Thoracic aorta (tissue), 2 donors: ENCODE measurements at regions not wholly inside any gene's neighbourhood (a gene's known extent, or its start where the extent isn't known, plus 50 kb on each side); places are given as distances from the start of the nearest gene placed in this dataset.

Source experiments
- ATAC-seq: fragments of 150-250 bp; one replicate; pipeline ENCODE4 v1.8.0; 2017; ENCODE audit warnings: low read depth; ENCODE audit not compliant: insufficient number of reproducible peaks, low FRiP score
- DNase-seq: peaks from one replicate; pipeline ENCODE4 v3.0.0-alpha.2; 2020; ENCODE audit warnings: low spot score
- H3K27ac ChIP-seq, 2 donors: fragments of 200-600 bp; sonication (generic); 1 replicate in 1 of 2; 2 replicates in 1 of 2; pipeline ENCODE4 v1.5.1; 2016; ENCODE audit warnings: mild to moderate bottlenecking in 2 of 2, moderate library complexity in 2 of 2
- H3K27me3 ChIP-seq: fragments of 200-600 bp; sonication (generic); replicated peaks from 2 replicates; pipeline ENCODE4 v1.6.0; 2016; ENCODE audit warnings: mild to moderate bottlenecking; ENCODE audit not compliant: insufficient read depth
- H3K36me3 ChIP-seq: fragments of 200-600 bp; sonication (generic); one replicate; pipeline ENCODE4 v1.5.1; 2016
- H3K4me1 ChIP-seq, 2 donors: fragments of 200-600 bp; sonication (generic); 1 replicate in 1 of 2; 2 replicates in 1 of 2; pipeline versions ENCODE4 v1.5.1 to v1.6.0; 2016; ENCODE audit warnings: low read depth in 2 of 2, mild to moderate bottlenecking in 1 of 2; ENCODE audit not compliant: control insufficient read depth in 1 of 2
- H3K4me3 ChIP-seq: fragments of 200-600 bp; sonication (generic); 2 replicates; pipeline ENCODE4 v1.5.1; 2016; ENCODE audit warnings: mild to moderate bottlenecking
- H3K9me3 ChIP-seq: fragments of 200-600 bp; sonication (generic); 2 replicates; pipeline ENCODE4 v1.5.1; 2016
- TF ChIP-seq, protein P1 (sequence below): fragments of 200-600 bp; sonication (generic); IDR thresholded peaks from one replicate; pipeline ENCODE4 v1.5.1; 2019; ENCODE audit warnings: antibody characterized with exemption

DNA sequence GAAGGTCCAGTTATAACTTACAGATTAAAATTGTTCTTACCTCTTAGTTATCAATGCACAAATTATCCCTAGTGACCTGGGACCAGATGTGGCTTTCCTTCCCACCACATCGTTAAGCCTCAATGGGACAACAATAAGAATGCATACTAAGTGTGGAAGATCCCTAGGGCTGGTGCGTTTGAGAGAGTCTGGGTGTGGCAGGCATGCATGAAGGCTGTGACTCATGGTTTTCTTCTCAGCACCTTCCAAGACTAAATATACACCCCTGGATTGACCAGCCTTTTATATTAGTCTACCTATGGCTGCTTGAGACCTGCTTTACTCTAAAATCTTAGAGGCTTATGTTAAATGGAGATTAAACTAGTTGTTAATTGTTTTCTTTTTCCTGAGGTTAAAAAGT lies 261.7 kb upstream of the SLC14A2 start:
- DNase-seq (no peak), ATAC-seq (no peak)
- H3K9me3 ChIP-seq: no peaks in the 10 kb centered on the region
- TF ChIP-seq, protein P1, sequence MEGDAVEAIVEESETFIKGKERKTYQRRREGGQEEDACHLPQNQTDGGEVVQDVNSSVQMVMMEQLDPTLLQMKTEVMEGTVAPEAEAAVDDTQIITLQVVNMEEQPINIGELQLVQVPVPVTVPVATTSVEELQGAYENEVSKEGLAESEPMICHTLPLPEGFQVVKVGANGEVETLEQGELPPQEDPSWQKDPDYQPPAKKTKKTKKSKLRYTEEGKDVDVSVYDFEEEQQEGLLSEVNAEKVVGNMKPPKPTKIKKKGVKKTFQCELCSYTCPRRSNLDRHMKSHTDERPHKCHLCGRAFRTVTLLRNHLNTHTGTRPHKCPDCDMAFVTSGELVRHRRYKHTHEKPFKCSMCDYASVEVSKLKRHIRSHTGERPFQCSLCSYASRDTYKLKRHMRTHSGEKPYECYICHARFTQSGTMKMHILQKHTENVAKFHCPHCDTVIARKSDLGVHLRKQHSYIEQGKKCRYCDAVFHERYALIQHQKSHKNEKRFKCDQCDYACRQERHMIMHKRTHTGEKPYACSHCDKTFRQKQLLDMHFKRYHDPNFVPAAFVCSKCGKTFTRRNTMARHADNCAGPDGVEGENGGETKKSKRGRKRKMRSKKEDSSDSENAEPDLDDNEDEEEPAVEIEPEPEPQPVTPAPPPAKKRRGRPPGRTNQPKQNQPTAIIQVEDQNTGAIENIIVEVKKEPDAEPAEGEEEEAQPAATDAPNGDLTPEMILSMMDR: no peak
- H3K4me1 ChIP-seq: no peaks in the 10 kb centered on the region
- H3K27me3 ChIP-seq: no peaks in the 10 kb centered on the region
- H3K4me3 ChIP-seq: no peak overlapping the region
- no peaks in the 10 kb centered on the region for H3K36me3 ChIP-seq
- H3K27ac ChIP-seq: no peak overlapping the region

DNA sequence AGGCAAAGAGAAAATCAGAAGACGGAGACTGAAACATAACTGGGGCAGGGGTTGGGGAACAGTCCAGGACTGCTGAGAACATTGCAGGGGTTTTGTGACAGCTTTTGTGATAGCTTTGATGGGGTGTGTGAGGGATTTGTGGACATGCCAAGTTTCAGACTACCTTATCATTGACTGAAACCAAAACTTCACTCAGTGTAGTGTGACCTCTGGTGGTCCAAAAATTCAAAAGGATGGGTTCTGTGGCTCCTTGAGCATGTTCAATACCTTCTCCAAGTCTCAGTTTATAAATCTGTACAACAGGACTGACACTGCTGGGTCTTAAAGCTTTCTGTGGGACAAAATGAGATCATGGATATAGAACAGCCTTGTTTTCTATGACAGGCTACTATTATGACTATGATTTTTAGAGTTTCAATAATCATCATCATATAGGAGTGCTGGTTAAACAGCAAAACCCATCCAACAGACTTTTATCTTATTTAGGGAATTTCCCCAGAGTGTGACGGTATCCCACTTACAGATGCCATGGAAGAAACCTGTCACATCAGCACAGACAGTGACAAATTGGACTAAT lies 259.2 kb upstream of the SLC14A2 start:
- TF ChIP-seq, protein P1: no peak
- Histone ChIP-seq H3K27me3 (no peaks in the 10 kb centered on the region), H3K4me1 (peaks cover 0 to 7% of the 10 kb centered on the region in 2 donors), H3K36me3 (no peaks in the 10 kb centered on the region), H3K27ac (no peak overlapping the region), H3K4me3 (no peak overlapping the region), H3K9me3 (no peaks in the 10 kb centered on the region)
- DNase-seq: no peak
- no peak for ATAC-seq

DNA sequence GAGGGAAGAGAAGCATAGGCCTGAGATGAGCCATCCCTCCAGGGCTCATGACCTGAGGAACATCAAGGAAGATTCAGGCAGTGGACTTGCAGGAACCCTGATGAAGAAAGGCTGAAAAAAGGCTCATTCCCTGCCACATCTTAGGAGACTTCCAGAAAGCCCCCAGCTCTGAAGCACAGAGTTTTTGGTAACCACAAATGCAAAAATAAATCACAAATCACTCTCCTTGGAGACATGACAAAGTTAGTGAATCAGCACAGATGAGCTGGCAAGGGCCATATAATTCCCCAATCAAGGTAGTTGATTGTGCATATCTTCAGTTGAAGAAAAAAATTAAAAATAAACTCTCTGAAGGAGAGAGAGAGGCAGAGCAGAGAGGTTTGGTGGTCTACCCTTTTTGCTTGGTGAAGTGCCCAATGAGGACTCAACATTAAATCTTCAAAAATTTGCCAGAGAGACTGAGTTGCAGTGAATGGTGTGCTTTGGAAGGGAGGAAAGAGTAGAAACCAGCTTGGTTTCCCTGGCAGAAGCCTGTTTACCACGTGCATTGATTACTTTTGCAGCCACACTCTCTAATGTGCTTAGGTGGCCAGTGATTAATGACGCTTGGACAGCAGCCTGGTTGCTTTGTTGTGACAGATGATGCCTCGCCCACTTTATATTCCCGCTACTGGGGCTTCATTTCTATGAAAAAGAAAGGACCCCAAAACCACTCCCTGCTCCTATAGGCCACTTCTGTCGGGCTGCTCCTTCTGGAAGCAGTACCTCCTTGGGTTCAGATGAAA lies 257.4 kb upstream of the SLC14A2 start:
- Histone ChIP-seq H3K4me3 (no peak overlapping the region), H3K4me1 (peaks cover 0 to 7% of the 10 kb centered on the region in 2 donors), H3K36me3 (no peaks in the 10 kb centered on the region), H3K27ac (no peak overlapping the region), H3K9me3 (no peaks in the 10 kb centered on the region), H3K27me3 (no peaks in the 10 kb centered on the region)
- ATAC-seq (no peak), DNase-seq (no peak)
- TF ChIP-seq, protein P1: no peak

DNA sequence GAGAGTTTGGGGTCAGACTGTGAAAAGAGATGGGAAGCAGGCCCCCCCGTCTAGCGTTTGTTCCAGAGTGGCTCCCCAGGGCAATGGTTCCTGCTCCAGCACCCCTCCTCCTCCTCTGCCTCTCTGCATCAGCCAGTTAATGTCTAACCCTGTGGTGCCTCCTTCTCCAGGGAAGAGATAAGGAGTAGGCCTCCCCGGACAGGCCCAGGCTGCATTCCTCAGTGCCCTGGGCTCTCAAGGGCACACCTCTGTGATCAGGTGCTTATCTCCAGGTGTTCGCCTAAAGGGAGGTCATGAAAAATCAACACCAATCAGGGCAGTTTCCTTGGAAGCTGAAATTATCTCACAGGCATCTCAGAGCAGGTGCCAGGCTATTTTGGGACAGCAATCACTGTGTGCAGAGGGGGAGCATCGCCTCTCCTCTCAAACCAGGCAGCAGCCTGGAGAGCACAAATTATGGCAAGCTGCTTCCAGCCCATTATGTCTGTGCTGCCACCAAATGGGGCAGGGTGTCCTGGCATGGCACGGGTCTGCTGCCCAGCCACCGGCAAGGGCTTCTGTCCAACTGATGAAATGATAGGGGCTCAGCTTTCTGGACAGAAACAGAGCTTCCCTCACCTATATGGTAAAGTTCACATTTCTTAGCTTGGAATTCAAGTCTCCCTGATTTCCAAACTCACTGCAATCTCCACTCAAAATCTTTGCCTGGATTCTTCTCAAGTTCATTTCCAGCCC lies 255.8 kb upstream of the SLC14A2 start:
- ATAC-seq: no peak
- Histone ChIP-seq H3K36me3 (no peaks in the 10 kb centered on the region), H3K27me3 (no peaks in the 10 kb centered on the region), H3K9me3 (no peaks in the 10 kb centered on the region), H3K4me3 (no peak overlapping the region), H3K4me1 (peaks cover 0 to 7% of the 10 kb centered on the region in 2 donors), H3K27ac (no peak overlapping the region)
- no peak for DNase-seq
- TF ChIP-seq, protein P1: no peak
